ENCODE measurements at regions not wholly inside any gene's neighbourhood (a gene's known extent, or its start where the extent isn't known, plus 50 kb on each side); places are given as distances from the start of the nearest gene placed in this dataset.

DNA sequence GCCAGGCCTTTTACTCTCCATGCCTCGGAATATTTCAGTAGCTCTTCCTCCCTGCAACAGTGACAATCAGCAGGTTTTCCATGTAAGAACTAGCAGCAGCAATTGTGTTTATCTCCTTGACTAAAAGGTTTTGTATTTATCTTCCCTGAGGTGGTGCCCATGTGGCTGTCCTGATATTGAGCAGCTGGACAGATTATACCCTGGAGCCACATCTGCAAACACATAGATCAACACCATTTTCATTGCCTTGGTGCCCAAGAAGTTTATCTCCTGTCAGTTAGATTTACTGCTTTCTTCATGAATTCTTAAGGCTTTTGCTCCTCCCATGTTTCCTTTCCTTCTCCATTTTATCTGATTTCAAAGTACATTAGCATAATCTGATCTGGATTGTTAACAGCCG is 378.4 kb downstream of the SPATA31D1 start:
- DNase-seq (ENCODE audit: low spot score) (no peak), ATAC-seq (no peak)

DNA sequence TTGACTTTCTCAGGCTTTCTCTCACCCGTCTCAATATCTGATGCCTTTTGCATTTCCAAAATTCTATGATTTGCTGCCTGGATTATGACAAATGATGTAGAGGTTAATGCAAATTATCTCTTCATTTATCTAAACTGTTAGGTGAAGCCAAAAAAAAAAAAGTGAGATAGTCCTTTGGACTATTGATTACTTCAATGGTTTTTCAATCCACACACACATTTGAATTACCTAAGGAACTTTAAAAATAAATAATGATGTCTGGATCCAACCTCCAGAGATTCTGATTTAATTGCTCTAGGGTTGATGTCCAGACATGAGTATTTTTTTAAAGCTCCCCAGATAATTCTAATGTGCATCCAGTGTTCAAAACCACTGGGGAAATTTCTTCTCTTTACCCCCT is 379.4 kb downstream of the SPATA31D1 start:
- DNase-seq (ENCODE audit: low spot score): no peak
- peak; percentile 39 for ATAC-seq

DNA sequence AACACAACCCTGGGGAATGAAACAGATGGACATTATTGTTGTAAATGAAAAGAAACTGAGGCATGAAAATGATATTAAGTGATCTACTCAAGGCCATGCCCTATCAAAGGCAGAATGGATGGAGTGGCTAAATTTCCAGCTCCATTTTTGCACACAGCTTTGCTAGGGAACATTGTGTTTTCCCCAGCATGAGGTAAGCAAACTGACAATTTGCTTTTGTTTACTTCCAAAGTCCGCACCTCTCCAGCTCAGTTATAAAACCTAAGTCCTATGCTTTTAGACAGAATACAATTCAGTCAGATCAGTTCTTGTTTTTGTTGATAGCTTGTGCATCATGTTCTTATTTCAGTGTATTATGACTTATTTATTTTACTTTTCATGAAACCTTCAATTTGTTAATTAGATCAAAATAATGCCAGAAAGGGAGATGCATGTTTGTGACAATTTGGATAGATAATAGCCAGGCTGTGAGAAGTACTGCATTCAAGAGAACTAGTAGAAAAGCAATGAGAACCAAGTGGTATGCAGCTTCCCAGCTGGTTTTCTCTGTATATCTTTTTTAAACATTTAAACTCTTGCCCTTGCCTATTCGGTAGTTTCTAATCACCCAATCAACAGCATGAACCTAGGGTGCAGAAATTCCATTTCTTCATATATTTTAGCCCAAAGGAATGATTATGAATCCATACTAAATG is 380.8 kb downstream of the SPATA31D1 start:
- DNase-seq (ENCODE audit: low spot score) (peak; percentile 55), ATAC-seq (peak; percentile 95)

DNA sequence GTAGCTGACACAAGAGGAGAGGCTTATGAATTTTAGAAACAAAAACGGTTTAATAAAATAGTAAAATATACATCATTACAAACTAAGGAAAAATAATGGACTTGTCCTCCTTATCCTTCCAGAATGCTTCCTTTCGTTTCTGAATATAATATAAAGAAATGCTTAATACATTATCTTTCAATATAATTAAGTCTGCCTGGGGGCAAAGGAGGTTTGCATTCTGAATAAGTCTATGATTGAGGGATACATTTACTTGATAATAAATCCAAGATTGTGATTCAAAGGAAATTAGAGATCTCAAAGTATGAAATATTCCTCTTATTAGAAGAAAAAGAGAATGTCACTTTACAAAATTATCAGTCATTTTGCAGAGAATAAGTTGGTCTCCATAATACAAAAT is 386.5 kb downstream of the SPATA31D1 start:
- DNase-seq (ENCODE audit: low spot score) (no peak), ATAC-seq (no peak)

DNA sequence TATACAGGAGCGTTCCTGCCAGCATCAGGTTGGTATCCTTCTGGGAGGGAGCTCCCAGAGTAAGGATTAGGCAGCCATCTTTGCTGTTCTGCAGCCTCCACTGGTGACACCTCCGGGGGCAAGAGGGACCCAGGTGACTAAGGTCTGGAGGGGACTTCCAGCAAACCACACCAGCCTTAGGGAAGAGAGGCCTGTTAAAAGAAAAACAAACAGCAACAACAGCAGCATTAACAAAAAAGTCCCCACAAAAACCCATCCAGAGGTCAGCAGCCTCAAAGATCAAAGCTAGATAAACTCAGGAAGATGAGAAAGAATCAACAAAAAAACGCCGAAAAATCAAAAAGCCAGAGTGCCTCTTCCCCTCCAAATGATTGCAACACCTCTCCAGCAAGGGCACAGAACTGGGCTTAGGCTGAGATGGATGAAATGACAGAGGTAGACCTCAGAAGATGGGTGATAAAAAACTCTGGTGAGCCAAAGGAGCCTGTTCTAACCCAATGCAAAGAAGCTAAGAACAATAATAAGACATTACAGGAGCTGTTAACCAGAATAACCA is 388.2 kb downstream of the SPATA31D1 start:
- DNase-seq (ENCODE audit: low spot score): no peak
- ATAC-seq: peak; percentile 46

DNA sequence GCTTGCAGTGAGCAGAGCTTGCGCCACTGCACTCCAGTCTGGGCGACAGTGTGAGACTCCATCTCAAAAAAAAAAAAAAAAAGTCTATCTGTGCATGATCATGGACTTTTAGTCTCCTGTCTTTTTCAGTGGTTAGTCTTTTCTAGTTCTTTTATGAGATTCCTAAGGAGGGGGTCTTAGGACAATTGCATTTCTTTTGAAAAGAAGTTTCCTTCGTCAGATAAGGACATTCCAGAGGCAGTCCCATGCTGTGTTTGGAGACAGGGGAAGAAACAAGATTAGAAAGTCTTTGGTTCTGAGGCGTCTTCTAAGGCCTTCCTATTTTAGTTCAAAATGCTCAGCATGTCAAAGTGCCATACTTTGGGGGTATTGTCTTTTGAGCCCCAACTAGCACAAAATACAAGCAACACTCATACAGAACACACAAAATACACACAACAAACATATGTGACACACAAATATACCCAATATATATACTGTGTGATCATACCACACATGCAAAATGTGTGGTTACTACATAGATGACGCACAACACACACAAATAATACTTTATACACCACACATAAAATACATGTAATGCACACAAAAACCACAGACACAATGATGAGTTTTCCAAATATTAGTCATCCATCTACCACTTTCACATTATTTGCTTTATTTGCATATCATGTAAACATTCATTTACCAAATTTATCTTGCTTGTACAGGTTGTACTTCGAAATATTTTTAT is 394.5 kb downstream of the SPATA31D1 start:
- DNase-seq (ENCODE audit: low spot score): no peak
- no peak for ATAC-seq

DNA sequence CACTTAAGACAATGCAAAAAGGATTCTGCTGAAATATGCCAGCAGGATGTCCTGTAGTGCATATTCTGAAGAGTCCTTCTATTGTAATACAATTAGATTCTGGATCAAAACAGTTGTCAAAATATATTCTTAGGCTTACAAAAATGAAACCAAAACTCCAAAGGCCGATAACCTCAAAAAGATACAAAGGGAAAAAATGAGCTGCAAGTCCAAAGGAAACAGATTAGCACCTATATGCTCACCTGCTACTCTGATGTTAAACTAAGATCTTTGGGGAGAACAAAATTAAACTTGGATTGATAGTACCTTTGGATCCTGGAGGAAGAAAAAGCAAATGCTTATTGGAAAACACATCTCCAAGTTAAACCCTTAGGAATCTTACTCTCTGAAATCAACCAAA is 397.1 kb downstream of the SPATA31D1 start:
- ATAC-seq (peak; percentile 64), DNase-seq (ENCODE audit: low spot score) (no peak)

DNA sequence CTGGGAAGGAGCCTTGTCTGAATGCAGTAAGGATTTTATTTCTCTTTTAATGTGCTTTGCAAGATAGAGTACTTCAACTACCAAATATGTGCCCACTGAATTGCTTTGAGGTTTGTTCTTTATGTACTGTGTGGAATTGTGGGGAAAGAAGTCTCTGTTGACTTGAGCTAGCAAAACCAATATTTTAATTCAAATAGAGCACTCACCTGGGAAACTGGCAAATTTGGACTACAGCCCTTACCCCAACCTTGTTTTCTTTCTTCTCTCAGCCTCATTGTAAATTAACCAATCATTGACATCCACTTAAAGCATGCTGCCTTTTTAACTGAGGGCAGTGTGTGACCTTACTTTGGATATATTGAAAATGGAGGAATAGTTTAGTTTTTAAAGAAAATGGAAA is 409.0 kb downstream of the SPATA31D1 start:
- no peak for DNase-seq (ENCODE audit: low spot score)
- ATAC-seq: peak; percentile 75

DNA sequence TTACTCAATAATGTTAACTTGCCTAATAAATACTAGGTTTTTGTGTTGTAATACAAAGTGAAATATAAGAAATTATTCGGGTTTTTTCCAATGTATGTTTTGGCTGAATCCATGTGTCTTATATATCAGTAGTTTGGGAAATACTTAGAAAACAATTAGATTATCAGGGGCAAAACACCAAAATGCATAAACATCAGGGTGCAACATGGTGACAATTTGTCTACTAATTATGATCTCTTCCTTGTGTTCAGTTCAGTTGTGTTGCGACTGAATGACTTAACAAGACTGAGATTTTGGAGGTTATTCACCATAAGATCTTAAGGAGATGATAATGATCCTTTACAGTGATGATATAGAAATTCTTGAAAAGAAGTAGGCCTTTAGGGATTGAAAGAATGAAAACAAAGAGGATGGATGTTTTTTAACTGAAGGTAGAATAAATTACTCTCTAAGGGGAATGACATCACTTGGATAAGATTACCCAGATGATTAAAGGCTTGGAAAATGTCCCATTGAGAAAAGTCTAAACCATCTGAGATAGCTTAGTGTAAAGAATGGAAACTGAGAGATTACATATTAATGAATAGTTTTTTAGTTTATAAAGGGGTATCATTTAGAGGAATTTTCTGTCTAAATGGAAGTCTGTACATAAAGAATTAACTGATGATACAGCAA is 415.8 kb downstream of the SPATA31D1 start:
- DNase-seq (ENCODE audit: low spot score): no peak
- ATAC-seq: no peak

DNA sequence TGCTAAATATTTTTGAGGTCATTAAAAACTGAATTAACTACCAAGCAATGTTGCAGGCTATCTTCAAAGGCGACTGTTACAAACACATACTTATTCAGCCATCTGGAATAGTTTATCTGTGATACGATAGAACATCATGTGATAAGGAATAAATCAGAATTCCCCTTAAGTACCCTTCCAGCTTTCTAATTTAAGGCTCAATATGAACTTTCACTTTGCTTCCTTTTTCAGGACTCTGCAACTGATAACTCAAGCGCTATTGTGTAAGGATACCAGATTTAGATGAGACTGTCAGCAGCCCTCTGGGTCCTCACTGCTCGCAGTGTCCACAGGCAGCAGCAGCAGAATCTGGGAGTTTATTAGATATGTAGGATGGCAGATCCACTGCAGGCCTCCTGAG is 416.3 kb downstream of the SPATA31D1 start:
- ATAC-seq: no peak
- DNase-seq (ENCODE audit: low spot score): no peak

DNA sequence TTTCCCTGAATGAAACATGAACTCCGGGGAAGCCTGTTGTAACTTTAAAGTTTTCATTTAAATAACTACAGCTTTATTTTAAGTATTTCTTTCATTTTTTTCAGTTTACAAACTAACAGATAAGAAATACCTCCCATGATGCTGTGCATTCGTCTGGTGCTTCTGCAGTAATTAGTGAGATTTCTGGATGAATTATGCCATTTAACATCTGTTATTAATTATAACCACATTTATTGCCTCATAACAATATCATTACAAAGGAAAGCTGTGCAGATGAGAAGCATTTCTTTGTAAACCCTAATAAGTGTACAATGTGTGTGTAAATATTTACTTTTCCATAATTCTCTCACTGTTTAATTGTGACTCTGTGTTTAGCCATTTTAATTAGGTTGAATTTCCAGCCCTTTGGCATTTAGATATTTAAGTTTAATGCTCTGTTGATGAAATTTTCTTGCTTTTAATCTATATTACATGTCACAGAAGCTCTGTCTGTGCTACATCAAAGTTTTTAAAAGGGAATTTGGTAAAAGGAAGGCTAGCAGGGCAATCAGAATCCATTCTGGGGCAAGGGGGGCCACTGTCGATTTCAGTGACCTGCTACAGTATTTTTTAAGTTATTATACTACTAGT is 418.0 kb downstream of the SPATA31D1 start:
- DNase-seq (ENCODE audit: low spot score) (no peak), ATAC-seq (no peak)

DNA sequence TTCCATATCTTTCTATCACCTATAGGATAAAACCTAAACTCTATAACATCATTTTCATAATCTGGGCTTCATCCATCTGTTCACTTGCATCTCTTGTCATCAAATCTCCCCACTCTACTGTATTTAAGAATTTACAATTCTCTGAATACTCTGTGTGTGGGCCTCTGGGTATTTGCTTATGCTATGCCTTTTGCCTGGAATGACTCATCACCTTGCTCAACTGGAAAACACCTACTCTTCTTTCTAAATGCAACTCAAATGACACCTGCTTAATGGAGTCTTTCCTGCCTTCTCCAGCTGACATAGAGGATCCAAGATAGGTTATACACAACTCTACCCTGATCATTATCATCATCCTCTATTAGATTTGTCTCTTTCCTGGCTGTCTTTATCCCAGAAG is 421.7 kb downstream of the SPATA31D1 start:
- no peak for DNase-seq (ENCODE audit: low spot score)
- peak; percentile 54 for ATAC-seq

DNA sequence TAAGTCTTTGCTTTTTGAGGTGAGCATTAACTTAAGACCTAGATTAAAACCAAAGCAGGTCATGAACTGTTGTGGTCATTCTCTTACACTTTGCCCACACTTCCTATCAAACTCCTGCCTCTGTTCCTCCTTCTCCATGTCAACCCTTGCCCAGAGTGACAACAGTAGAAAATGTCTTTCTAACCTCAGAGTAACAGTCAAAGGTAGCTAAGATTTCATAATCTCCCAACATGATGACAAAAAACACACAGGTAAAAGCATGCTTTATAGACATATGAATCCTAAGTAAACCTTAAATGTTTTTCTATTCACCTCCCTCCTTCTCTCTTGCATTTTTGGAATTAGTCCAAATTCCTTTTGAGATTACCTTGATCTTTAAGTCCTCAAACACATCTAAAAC is 422.3 kb downstream of the SPATA31D1 start:
- ATAC-seq: peak; percentile 71
- no peak for DNase-seq (ENCODE audit: low spot score)

DNA sequence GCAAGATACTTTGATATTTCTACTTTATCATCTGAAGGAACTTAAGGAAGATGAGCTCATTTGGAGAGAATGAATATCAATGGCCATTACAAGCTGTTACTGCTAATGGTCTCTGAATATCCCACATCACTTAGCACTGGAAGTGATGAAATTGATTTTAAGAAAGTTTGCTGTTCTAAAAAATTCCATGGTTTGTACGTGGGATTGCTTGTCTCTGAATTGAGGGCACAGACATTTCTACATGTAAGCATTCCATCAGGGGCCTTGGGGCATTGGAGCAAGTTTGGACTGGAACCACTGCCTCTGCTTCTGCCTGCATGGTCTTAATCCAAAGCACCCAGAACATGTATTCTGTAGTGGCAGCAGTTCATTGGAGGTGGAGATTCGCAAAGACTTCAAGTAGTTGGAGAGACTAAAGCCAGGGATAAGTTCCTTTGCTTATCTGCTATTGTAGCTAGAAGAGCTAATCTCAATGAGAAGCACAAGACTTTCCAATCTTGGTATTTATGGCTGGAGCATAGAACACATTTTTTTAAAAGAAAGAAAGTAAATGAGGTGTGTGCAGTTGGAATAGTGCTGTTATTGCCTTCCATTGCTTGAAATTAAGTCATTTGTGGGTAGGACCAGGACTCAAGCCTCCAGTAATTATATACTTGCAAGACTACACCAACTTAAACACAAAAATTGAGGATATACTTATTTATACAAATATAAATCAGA is 424.2 kb downstream of the SPATA31D1 start:
- no peak for DNase-seq (ENCODE audit: low spot score)

DNA sequence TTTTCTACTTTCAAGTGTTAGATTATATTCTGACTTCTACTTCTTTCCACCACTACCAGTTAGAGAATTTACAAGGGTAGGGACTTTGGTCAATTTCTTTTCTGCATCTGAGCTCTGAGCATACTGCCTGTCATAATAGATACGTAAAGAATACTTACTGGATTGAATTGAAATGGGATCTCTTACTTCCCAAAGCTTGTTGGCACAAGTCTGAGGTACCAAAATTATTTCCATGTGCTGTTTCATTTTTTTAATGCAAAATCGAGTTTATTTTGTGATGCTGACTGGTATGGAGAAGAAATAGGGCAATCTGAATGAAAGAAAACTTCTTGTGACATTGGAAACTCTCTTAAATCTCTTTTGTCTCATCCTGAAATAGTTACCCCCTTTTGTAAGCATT is 428.9 kb downstream of the SPATA31D1 start:
- DNase-seq (ENCODE audit: low spot score): no peak
- ATAC-seq: no peak

More for the DNA sequence above, 424.2 kb downstream of the SPATA31D1 start:
- no peak for ATAC-seq

DNA sequence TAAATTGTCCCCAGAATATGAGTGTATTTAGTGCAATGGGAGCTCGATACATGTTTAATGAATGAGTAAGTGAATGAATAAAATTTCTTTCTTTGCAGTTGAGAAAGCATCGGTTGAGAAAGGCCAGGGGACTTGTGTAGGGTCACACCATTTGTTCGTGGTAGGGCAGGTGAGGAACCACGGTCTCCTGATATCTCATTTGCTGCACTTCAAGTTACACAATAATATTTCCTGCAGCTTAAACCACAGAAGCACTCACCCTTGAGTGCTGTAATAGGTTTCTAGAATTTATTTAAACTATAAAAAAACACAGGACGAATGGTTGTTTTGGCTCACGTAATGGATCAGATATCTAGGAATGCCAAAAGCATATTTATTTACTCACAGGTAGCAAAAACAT is 429.8 kb downstream of the SPATA31D1 start:
- DNase-seq (ENCODE audit: low spot score): no peak
- no peak for ATAC-seq

DNA sequence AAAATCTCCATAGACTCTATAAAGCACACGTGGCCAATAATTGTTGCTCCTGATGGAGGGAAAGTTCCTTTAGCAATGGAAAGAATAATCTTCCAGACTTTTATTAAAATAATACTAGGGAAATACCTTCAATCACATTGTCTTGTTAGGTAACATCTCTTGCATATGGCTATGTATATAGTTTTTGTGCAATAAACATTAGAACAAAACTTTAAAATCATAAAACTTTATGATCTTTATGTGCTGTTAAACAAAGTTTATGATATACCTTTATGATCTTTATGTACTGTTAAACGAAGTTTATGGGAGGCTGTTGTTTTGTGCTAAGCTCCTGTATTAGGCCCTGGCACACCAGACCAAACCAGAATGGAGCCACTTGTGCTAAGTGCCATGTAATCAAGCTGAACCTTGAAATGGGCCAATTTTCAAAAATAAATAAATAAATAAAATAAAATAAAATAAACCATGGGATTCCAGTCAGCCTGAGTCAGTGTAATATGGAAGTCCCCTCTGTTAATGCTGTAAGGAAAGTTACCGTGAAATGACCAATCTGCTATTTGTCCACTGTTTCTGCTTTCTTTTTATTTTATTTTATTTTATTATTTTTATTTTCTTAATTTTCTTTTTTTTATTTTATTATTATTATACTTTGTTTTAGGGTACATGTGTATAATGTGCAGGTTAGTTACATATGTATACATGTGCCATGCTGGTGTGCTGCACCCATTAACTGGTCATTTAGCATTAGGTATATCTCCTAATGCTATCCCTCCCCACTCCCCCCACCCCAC is 431.3 kb downstream of the SPATA31D1 start:
- ATAC-seq: no peak
- no peak for DNase-seq (ENCODE audit: low spot score)

DNA sequence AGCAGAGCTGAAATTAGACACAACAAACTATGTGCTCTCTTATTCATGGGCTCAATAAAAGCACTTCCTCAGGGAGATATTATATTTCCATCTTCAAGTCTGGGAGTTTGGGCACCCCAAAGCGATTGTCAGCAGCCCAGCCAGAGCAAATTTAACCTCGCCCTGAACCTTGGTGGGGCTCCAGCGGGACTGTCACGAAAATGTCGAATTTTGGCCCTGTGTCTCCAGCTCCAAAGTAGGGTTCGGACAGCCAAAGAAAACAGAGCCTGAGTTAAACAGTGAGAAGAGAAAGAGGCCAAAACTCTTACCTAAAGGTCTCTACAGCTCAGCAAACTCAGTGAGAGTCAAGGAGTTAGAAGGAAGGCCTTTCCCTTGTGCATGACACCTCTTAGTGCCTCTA is 432.9 kb downstream of the SPATA31D1 start:
- DNase-seq (ENCODE audit: low spot score) (peak; percentile 85), ATAC-seq (peak; percentile 88)

DNA sequence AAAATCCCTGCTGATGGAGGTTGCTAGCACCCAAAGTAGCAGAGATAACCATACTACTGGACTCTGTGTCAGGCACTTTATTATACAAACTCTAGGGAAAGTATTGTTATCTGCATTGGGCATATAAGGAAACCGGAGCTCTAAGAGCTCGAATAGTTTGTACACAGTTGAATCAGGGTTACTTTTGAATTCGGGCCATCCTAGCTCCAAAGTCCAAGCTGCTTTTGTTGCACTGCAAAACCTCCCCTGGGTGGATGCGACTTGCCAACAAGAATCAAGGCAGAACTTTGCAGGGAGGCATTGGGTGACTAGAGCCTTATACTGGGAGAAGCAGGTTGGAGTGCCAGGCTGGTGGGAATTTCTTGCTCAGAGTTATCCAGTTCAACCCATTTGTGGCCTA is 435.1 kb downstream of the SPATA31D1 start:
- DNase-seq (ENCODE audit: low spot score): peak; percentile 72
- ATAC-seq: peak; percentile 84

DNA sequence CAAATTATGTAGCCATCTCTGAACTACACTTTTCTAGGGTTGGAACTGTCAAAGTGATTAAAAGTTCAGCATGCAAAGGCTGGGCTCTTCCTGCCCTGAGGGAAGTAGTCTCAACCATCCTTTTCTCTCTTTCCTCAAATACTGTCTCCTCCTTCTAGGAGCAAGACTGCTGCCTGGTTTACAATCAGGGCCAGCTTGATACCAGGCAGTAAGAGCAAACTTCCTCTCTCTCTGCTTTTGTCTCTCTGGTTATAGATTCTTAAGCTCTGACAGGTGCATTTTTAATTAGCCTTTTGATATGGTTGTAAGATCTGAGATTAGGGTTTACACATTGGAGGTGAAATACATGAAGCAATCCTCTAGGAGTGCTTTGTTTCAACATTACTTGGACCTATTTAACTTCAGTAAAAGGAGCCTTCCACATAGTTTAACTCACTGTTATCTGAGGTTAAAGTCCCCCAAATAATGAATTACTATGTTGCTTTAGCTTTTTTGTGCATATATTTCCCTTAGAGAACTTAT is 436.1 kb downstream of the SPATA31D1 start:
- no peak for DNase-seq (ENCODE audit: low spot score)
- no peak for ATAC-seq
